GM19438 (cell line): ENCODE measurements at regions not wholly inside any gene's neighbourhood (a gene's known extent, or its start where the extent isn't known, plus 50 kb on each side); places are given as distances from the start of the nearest gene placed in this dataset.

Source experiments
- ATAC-seq: cut with Tn5 transposase; IDR thresholded peaks from one replicate; pipeline ENCODE4 v1.9.1; 2021; ENCODE audit warnings: low read depth; ENCODE audit not compliant: unreplicated experiment

GRCh38 chr14:106822905-106823304 is 1296.5 kb downstream of the TMEM121 start:
- ATAC-seq, result no peak

DNA sequence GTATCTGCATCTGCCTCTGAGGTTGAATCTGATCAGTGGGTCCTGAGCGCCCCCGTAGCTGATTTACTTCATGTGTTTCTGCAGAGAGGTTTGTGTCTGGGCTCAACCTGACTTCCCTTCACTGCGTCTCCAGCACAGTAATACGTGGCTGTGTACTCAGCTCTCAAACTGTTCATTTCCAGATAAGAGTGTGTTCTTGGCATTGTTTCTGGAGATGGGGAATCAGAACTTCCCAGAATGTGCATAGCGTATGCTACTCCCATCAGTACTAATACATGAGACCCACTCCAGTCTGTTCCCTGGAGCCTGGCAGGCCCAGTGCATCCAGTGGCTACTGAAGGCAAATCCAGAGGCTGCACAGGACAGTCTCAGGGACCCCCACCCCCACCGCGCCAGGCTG is 1297.2 kb downstream of the TMEM121 start:
- ATAC-seq, result no peak

- ATAC-seq, result no peak
These were observed 1300.5 kb downstream of the TMEM121 start for GRCh38 chr14:106826833-106827369.

GRCh38 chr14:106831322-106831720 is 1304.9 kb downstream of the TMEM121 start:
- ATAC-seq, result peak; percentile 44

- ATAC-seq, result no peak
These were observed 1311.5 kb downstream of the TMEM121 start for GRCh38 chr14:106837870-106838269.

DNA sequence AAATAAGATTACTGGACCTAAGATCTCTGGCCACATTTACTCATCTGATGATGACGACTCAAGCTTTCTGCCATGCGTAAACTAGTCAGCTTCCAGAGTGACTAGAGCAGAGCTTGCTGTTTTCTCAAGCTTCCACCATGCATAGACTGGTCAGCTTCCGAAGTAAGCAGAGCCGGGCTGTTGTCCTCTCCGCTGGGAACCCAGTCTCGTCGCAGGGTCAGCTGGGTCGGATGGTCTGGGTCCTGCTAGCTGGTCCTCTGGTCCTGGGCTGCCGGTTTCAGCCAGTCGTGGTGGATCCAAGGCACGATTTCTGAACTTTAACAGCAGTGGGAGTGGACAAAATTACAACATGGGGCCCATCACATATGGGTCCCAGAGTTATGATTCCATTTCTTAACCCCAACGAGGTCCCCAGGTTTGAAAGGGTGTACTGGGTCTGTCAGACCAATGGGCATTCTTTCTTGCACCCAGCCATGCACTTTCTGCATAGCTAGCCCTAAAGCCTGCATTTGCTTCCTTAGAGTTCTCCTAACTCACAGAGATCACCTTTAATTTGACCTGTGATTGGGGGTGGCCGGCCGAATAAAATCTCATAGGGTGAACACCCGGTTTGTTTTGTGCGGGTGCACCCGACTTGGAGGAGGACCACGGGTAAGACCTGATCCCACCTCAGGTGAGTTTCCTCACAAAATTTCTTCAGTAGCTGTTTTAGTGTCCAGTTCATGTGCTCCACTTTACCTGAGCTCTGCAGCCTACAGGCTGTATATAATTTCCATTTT is 1312.8 kb downstream of the TMEM121 start:
- no peak for ATAC-seq

- ATAC-seq, result no peak
These were observed 1313.9 kb downstream of the TMEM121 start for GRCh38 chr14:106840258-106840657.

GRCh38 chr14:106840991-106841390 is 1314.6 kb downstream of the TMEM121 start:
- ATAC-seq, result no peak

DNA sequence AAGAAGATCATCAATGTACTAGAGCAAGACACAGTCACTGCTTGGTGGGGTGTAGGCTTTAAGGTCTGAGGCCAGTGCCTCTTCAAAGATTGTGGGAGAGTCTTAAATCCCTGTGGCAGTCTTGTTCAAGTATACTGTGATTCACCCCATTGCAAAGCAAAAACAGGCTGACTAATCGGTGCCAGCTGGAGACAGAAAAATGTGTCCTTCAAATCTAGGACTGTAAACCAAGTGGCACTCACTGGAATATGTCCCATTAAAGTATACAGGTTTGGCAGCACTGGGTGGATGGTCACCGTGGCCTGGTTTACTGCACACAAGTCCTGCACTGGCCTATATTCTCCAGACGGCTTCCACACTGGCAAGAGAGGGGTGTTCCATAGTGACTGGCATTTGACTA is 1315.3 kb downstream of the TMEM121 start:
- no peak for ATAC-seq

DNA sequence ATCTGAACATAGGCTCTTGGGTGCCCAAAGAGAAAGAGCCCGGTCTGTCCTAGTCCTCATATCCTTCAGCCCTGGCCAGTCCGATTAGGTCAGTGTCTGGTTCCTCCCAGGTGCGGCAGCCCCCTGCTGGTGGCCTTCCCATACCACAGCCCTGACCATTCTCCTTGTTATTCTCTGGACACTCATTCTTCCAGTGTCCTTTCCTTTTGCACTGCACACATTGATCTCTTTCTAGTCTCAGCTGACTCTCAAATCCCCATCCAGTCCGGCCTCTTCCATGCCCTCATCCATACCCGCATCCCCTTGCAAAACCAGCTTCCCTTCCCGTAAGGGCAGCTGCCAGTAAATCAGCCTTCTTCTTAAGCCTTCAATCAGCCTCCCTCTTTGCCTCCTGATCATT is 1316.3 kb downstream of the TMEM121 start:
- no peak for ATAC-seq

GRCh38 chr14:106843386-106843785 is 1317.0 kb downstream of the TMEM121 start:
- no peak for ATAC-seq

DNA sequence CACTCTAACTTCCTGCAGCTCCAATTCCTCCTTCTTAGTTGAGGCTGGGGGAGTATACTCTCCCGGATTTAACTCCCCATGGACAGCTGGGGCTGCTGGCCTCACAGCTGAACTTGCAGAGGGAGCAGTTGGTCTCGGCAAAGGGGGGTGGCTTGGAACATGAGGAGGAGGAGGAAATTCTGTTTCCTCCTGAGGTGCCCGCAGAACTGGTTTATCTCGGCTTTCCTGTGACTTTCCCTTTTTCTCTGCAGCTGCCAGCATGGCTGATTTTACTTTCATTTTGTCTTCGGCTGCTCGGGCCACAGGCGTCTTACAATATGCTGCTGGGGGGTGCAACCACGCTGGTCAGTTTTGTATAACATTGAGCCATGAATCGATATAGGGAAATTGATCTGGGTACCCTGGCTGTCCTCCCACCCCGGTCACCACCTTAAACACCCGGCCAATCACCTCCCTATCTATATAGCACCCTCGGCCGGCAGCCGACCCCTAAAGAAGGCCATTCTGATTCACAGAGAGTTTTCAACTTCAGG is 1317.6 kb downstream of the TMEM121 start:
- ATAC-seq, result no peak

DNA sequence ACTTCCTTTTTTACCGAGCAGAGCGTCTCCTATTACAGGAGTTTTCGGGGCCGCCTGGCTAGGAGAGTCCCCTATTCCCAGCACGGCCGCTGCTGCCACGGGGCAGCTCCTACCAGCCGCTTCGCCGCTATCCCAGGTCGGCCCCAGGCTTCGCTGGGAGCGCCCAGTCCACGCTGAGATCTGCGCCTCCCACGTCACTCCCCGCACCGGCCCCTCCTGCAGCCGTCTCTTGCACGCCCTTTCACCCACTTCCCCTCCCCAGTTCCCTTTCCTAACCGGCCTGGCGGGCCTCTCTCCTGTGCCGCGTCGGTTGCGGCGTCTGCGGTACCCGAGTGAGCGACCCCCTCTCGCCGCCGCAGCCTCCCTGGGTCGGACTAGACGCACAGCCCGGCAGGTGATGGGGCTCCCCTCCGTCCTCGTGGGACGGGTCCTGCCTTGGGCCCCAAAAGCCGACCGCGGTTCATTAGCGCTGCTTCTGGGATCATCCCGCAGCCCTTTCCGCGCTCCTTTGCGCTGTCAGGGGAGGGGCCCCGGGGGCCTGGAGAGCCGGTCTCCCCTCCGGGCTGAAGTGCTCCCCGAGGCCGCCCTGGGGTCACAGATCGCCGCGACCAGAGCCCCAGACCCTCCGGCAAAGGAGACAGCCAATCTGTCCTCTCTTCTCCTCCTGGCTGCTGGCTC is 1318.4 kb downstream of the TMEM121 start:
- ATAC-seq, result no peak

- peak; percentile 40 for ATAC-seq
These were observed 1319.1 kb downstream of the TMEM121 start for GRCh38 chr14:106845286-106846087.

DNA sequence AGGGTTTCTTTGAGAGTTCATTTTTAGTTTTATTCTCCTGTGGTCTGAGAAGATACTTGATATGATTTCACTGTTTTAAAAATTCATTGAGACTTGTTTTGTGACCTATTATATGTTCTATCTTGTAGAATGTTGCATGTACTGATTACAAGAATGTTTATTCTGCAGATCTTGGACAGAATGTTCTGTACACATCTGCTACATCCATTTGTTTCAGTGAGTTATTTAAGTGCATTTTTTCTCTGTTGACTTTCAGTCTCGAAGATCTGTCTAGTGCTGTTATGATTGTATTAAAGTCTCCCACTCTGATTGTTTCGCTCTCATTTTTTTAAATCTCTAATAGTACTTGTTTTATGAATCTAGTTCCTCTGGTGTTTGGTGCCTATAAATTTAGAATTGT is 1319.8 kb downstream of the TMEM121 start:
- no peak for ATAC-seq

DNA sequence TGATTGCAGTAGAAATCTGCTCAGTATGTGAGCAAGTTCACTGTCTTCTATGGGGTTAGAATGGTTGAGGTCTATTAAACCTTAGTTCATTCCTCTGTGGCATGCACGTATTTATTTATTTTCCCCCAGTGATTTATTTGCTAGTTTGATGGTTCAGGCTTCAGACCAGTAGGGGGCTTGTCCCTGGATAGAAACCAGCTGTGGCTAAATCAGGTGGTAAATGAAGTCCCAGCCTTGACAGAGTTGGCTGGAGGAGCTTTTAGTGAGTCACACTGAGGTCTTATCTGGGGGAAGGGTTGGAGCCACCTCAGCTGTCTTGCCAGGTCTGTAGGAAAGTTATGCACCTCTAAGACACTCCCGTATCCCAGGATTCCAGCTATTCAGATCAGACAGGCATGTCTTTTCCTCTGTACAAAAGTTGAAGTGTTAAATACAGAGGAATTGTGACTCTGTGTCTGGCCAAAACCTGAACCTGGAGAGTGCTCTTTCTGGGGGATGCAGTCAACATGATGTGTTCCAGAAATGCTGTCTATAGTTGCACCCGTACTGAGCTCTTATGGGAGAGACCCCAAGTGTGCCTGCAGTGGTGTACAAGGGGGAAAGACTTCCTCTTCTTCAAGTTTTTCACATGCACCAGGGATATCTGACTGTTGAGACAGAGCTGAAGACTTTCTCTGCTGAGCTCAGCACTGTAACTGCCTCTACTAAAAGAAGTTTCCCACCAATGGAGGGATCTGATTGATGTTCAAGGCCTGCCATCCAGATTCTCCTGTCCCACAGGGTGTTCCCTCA is 1322.1 kb downstream of the TMEM121 start:
- no peak for ATAC-seq

DNA sequence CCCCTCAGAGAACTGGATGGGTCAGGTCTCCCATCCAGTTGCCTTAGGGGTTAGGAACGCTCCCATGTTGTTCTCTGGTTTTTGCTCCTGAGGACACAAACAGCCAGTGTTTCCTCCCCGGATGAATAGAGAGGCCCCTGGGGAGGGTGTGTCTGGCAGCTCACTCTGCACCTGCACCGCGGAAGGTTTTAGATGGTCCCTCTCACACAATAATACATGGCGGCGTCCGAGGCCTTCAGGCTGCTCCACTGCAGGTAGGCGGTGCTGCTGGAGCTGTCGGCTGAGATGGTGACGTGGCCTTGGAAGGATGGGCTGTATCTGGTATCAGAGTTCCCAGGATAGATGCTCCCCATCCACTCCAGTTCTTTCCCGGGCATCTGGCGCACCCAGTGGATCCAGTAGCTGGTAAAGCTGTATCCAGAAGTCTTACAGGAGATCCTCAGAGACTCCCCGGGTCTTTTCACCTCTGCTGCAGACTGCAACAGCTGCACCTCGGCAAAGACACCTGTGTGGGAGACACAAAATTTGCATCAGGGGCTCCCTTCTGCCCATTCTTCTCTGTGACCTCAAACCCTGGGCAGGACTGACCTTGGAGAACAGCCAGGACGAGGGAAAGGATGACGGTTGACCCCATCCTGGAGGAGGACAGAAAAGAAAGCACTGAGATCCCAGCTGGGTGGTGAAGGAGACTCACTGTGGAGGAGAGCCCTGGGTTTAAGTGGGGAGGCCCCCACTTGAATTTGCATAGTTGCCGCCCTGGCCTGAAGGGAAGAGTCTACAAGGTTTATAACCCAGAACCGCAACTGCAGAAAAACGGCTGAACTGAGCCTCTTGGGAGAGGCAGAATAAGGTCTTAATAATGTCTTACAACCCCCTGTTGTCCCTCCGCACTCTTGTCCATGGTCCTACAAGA is 1324.8 kb downstream of the TMEM121 start:
- ATAC-seq, result peak; percentile 47

GRCh38 chr14:106872611-106873446 is 1346.4 kb downstream of the TMEM121 start:
- ATAC-seq, result no peak
